Psoas muscle (tissue), 7 donors: ENCODE measurements at regions not wholly inside any gene's neighbourhood (a gene's known extent, or its start where the extent isn't known, plus 50 kb on each side); places are given as distances from the start of the nearest gene placed in this dataset.

ENCODE experiments used
- ATAC-seq, 4 donors: fragments of 200-7000 bp; cut with Tn5 transposase; one replicate each; pipeline ENCODE4 v1.9.1; 2020; ENCODE audit warnings: moderate library complexity in 3 of 4, mild to moderate bottlenecking in 2 of 4
- DNase-seq, 2 donors: peaks; one replicate each; pipeline ENCODE4 v3.0.0-alpha.2; 2020
- H3K27ac ChIP-seq: fragments of 200-600 bp; one replicate; pipeline ENCODE4 v1.8.0; 2022
- H3K27me3 ChIP-seq, 3 donors: fragments of 200-600 bp in 1 of 3; one replicate each; pipeline versions ENCODE4 v1.6.1 to v1.8.0; 2013 to 2022; ENCODE audit warnings: low read length in 2 of 3, mild to moderate bottlenecking in 2 of 3, moderate library complexity in 1 of 3; ENCODE audit not compliant: insufficient read depth in 3 of 3
- H3K36me3 ChIP-seq, 2 donors: fragments of 200-600 bp in 1 of 2; one replicate each; pipeline versions ENCODE4 v1.6.1 to v1.8.0; 2013 to 2022; ENCODE audit warnings: low read depth in 1 of 2, mild to moderate bottlenecking in 1 of 2, moderate library complexity in 1 of 2; ENCODE audit not compliant: insufficient read depth in 1 of 2
- H3K4me1 ChIP-seq: fragments of 200-600 bp; one replicate; pipeline ENCODE4 v1.8.0; 2022
- H3K4me3 ChIP-seq: fragments of 200-600 bp; one replicate; pipeline ENCODE4 v1.8.0; 2022; ENCODE audit warnings: mild to moderate bottlenecking
- H3K9me3 ChIP-seq: fragments of 200-600 bp; one replicate; pipeline ENCODE4 v1.8.0; 2022
- CTCF ChIP-seq: fragments of 200-600 bp; IDR thresholded peaks from one replicate; pipeline ENCODE4 v1.8.0; 2022; ENCODE audit warnings: antibody characterized with exemption
- WGBS, 3 donors: extraction: QIAGEN DNeasy Blood & Tissue Kit; methylation state at CpG; one replicate each; pipeline versions ENCODE4 v1.1.6 to v1.1.7; 2013; 5-methylcytosine and 5-hydroxymethylcytosine counted together
- intact Hi-C, 2 donors: fragments of 100-400 bp; cut with DNase I; formaldehyde crosslinking; loops; one replicate each; pipeline versions ENCODE4 v1.11.0 to v1.14.2; 2022
- donor health status: healthy with polysubstance abuse.
- donor health status: DM: no; HTN: no; CAD: no; lungs with moderate emphysema.
- donor health status: Bipolar disorder and iron deficiency.
- donor health status: healthy.
- donor health status: DM: yes; HTN: yes; CAD: no.
- donor health status: DM: no; HTN: no; CAD: no.
- donor health status: DM: yes; HTN: yes; CAD: no.

DNA sequence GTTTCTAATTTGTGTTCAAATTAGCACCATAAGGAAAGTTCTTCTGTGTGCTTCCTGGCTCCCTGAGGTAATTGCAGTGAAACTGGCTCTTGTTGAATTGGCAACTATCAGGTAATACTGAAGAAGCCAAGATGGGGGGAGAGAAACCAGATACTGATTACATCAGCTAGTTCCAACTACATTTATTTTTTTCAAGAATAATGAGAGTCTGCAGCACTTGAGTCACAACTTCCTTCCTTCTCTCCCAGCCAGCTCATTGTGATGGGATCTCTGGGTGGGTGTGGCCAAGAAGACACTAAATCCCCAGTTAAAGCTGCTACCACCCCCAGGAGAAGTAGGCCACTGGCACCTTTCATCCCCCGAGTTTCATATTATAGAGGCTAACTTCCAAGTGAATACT, 100.7 kb upstream of the RXFP2 start:
- intact Hi-C loops = no loop called here
- TF ChIP-seq CTCF = no peak
- 71 to 88% (median 82%) methylated on average over 1 of the region's 1 CpG for WGBS, 3 donors

DNA sequence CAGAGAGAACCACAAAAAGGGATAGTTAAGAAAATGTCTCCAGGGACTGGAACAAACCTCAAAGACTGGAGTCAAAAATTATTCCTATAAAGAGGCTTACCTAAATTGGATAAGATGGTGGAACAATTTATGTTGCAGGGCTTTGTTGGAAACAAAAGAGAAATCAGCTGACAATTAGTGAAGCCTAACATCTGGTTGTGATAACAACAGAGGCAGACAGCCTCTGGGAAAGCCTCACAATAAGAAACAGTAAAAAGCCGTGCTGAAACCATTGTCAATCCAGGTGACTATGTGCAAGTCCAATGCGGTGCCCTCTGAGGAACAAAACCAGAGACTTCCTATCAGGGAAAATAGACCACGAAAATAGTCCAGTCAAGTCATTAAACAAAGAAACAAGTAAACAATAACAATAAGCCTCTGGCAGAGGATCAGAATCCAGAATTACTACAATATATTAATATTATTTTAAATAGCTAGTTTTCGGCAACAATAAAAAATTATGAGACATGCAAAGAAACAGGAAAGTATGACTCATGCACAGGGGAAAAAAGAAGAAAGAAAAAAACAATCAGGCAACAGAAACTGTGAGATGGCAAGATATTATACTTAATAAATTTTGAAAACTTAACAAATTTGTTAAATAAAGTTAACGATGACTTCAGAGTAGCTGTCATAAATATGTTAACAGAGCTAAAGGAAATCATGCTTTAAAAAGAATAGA, 99.7 kb upstream of the RXFP2 start:
- no peaks in the 10 kb centered on the region for H3K9me3 ChIP-seq
- no peaks in the 10 kb centered on the region for H3K36me3 ChIP-seq
- no peak for TF ChIP-seq CTCF
- intact Hi-C loops = no loop called here
- H3K27ac ChIP-seq = no peak overlapping the region
- ATAC-seq (no peak), DNase-seq (no peak)
- no peaks in the 10 kb centered on the region for H3K27me3 ChIP-seq
- 70 to 73% (median 70%) methylated on average over 5 of the region's 5 CpGs for WGBS, 3 donors
- no peaks in the 10 kb centered on the region for H3K4me1 ChIP-seq
- H3K4me3 ChIP-seq = no peak overlapping the region

More for the DNA sequence above, 100.7 kb upstream of the RXFP2 start:
- Histone ChIP-seq H3K4me3 (no peak overlapping the region), H3K4me1 (no peaks in the 10 kb centered on the region), H3K27me3 (no peaks in the 10 kb centered on the region), H3K36me3 (no peaks in the 10 kb centered on the region), H3K27ac (no peak overlapping the region), H3K9me3 (no peaks in the 10 kb centered on the region)
- DNase-seq = no peak
- ATAC-seq = no peak

GRCh38 chr13:31649766-31650165, 89.6 kb upstream of the RXFP2 start:
- intact Hi-C loops = no loop called here
- Histone ChIP-seq H3K9me3 (no peaks in the 10 kb centered on the region), H3K27ac (no peak overlapping the region), H3K36me3 (no peaks in the 10 kb centered on the region), H3K4me3 (no peak overlapping the region), H3K4me1 (no peaks in the 10 kb centered on the region), H3K27me3 (no peaks in the 10 kb centered on the region)
- ATAC-seq (no peak), DNase-seq (no peak)
- no peak for TF ChIP-seq CTCF
- WGBS, 3 donors = 72 to 93% (median 91%) methylated on average over 4 of the region's 4 CpGs

DNA sequence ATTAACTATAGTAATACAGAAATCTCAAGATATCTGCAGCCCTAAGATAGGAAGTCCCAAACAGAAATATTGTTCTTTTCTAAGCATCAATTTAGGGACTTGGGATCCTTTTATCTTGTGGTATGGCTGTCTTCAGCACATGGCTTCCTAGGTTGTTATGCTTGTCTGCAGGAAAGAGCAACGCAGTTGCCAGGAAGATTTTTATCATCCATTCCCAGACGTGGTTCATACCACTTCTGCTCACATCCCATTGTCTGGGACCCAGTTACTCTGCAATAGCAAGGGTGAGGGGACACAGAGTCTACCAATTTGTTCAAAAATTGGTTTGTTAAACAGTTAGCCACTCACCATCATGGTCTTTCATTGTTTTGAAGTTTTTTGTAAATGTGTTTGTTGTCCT, 85.6 kb upstream of the RXFP2 start:
- 48 to 55% (median 53%) methylated on average over 2 of the region's 2 CpGs for WGBS, 3 donors
- ATAC-seq = no peak
- Histone ChIP-seq H3K27ac (no peak overlapping the region), H3K4me3 (no peak overlapping the region), H3K27me3 (no peaks in the 10 kb centered on the region), H3K36me3 (no peaks in the 10 kb centered on the region), H3K4me1 (no peaks in the 10 kb centered on the region), H3K9me3 (no peaks in the 10 kb centered on the region)
- no peak for DNase-seq
- intact Hi-C loops = no loop called here
- no peak for TF ChIP-seq CTCF
